ENCODE measurements at regions not wholly inside any gene's neighbourhood (a gene's known extent, or its start where the extent isn't known, plus 50 kb on each side); places are given as distances from the start of the nearest gene placed in this dataset.

DNA sequence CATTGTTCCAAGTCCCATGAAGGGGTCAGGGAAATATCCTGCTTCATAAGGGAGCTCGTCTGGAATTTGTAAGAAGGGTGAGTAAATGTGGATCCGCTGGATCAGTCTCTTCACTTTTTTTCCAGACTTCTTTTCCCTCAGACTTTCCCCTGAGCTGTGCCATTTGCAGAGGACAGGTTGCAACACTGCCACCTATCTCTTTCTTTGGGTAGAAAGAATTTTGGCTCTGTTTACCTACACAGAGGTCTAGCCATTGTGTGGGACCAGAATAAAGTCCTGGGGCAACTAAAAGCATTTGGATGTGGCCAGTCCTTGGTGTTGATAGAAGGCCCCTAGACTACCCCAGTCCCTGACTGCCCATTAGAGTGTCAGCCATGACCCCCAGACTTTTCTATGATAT is 1146.7 kb upstream of the PRMT6 start:
- Histone ChIP-seq H3K36me3 (ENCODE audit: control insufficient read depth, low read depth, low read length) (no peaks in the 10 kb centered on the region), H3K27ac (ENCODE audit: low read length) (no peak overlapping the region), H3K4me1 (ENCODE audit: control insufficient read depth, low read depth, low read length) (no peaks in the 10 kb centered on the region), H3K9me3 (ENCODE audit: control insufficient read depth, low read depth, low read length) (no peaks in the 10 kb centered on the region), H3K27me3 (ENCODE audit: control insufficient read depth, insufficient read depth, low read length) (no peaks in the 10 kb centered on the region), H3K9ac (ENCODE audit: low read length) (no peak overlapping the region), H3K4me3 (ENCODE audit: low read length) (no peak overlapping the region)

DNA sequence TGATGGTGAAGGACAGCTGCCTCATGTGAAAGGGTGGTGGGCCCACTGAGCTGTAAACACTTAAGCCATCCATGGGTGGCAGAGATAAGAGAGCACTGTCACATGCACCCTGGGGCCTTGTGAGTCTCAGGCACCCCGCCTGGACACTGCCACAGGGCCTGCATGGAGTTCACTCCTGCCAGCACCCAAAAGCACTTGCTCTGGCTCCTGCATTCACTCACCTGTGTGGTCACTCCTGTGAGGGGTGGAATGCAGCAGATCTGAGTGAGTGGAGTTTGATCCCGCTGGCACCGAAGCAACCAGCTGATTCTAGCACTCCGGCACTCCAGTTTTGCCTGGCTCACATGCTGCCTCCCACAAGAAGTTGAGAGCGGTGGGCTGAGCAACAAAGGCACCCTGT is 1142.1 kb upstream of the PRMT6 start:
- H3K4me3 ChIP-seq (ENCODE audit: low read length), result no peak overlapping the region

GRCh38 chr1:105934806-105935205 is 1121.7 kb upstream of the PRMT6 start:
- no peak overlapping the region for H3K9ac ChIP-seq (ENCODE audit: low read length)
- H3K36me3 ChIP-seq (ENCODE audit: control insufficient read depth, low read depth, low read length), result no peaks in the 10 kb centered on the region
- H3K4me1 ChIP-seq (ENCODE audit: control insufficient read depth, low read depth, low read length), result no peaks in the 10 kb centered on the region
- no peaks in the 10 kb centered on the region for H3K27me3 ChIP-seq (ENCODE audit: control insufficient read depth, insufficient read depth, low read length)
- H3K4me3 ChIP-seq (ENCODE audit: low read length), result no peak overlapping the region
- H3K9me3 ChIP-seq (ENCODE audit: control insufficient read depth, low read depth, low read length), result peaks cover 3% of the 10 kb centered on the region
- H3K27ac ChIP-seq (ENCODE audit: low read length), result no peak overlapping the region

More for the DNA sequence above, 1142.1 kb upstream of the PRMT6 start:
- H3K36me3 ChIP-seq (ENCODE audit: control insufficient read depth, low read depth, low read length), result no peaks in the 10 kb centered on the region
- H3K27ac ChIP-seq (ENCODE audit: low read length), result no peak overlapping the region
- H3K27me3 ChIP-seq (ENCODE audit: control insufficient read depth, insufficient read depth, low read length), result no peaks in the 10 kb centered on the region
- no peak overlapping the region for H3K9ac ChIP-seq (ENCODE audit: low read length)
- no peaks in the 10 kb centered on the region for H3K9me3 ChIP-seq (ENCODE audit: control insufficient read depth, low read depth, low read length)
- H3K4me1 ChIP-seq (ENCODE audit: control insufficient read depth, low read depth, low read length), result no peaks in the 10 kb centered on the region

- Histone ChIP-seq H3K4me1 (ENCODE audit: control insufficient read depth, low read depth, low read length) (no peaks in the 10 kb centered on the region), H3K4me3 (ENCODE audit: low read length) (no peak overlapping the region), H3K27me3 (ENCODE audit: control insufficient read depth, insufficient read depth, low read length) (no peaks in the 10 kb centered on the region), H3K9ac (ENCODE audit: low read length) (no peak overlapping the region), H3K9me3 (ENCODE audit: control insufficient read depth, low read depth, low read length) (no peaks in the 10 kb centered on the region), H3K27ac (ENCODE audit: low read length) (no peak overlapping the region), H3K36me3 (ENCODE audit: control insufficient read depth, low read depth, low read length) (no peaks in the 10 kb centered on the region)
These were observed 1091.6 kb upstream of the PRMT6 start for GRCh38 chr1:105964879-105965278.

DNA sequence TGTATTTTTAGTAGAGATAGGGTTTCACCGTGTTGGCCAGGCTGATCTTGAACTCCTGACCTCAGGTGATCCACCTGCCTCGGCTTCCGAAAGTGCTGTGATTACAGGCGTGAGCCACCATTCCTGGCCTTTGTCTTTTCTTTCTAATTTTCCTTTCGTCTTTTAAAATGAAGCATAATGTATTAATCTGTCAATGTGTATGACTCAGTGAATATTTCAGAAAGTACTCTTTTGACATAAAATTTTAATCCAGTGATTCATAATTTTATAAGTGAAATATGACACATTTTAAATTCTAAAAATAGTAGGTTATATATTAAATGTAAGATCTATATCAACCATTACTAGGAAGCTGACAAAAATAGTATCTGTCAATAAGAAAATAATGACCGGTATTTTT is 1059.0 kb upstream of the PRMT6 start:
- no peaks in the 10 kb centered on the region for H3K36me3 ChIP-seq (ENCODE audit: control insufficient read depth, low read depth, low read length)
- no peak overlapping the region for H3K4me3 ChIP-seq (ENCODE audit: low read length)
- no peak overlapping the region for H3K27ac ChIP-seq (ENCODE audit: low read length)
- no peak overlapping the region for H3K9ac ChIP-seq (ENCODE audit: low read length)
- H3K4me1 ChIP-seq (ENCODE audit: control insufficient read depth, low read depth, low read length), result no peaks in the 10 kb centered on the region
- H3K27me3 ChIP-seq (ENCODE audit: control insufficient read depth, insufficient read depth, low read length), result no peaks in the 10 kb centered on the region
- H3K9me3 ChIP-seq (ENCODE audit: control insufficient read depth, low read depth, low read length), result no peaks in the 10 kb centered on the region

GRCh38 chr1:106022312-106022902 is 1034.1 kb upstream of the PRMT6 start:
- Histone ChIP-seq H3K36me3 (ENCODE audit: control insufficient read depth, low read depth, low read length) (no peaks in the 10 kb centered on the region), H3K4me3 (ENCODE audit: low read length) (no peak overlapping the region), H3K4me1 (ENCODE audit: control insufficient read depth, low read depth, low read length) (no peaks in the 10 kb centered on the region), H3K27ac (ENCODE audit: low read length) (no peak overlapping the region), H3K9me3 (ENCODE audit: control insufficient read depth, low read depth, low read length) (no peaks in the 10 kb centered on the region), H3K9ac (ENCODE audit: low read length) (no peak overlapping the region), H3K27me3 (ENCODE audit: control insufficient read depth, insufficient read depth, low read length) (no peaks in the 10 kb centered on the region)

DNA sequence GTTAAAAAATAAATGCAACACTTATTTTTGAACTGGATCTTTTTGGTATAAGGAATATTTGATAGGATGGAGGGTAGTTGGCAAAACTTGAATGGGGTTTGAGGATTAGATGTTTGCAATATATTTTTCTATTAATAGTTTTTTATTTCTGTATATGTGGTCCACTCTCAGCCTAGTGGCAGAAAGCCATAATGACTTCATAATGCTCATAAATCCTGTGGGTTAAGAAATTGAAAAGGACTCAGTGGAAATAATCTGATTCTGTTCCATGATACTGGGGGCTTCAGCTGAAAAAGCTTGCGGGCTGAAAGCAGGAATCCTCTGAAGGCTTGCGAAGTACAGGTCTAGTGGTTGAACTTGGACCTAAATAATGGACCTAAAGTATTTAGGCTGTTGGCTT is 1028.6 kb upstream of the PRMT6 start:
- no peaks in the 10 kb centered on the region for H3K36me3 ChIP-seq (ENCODE audit: control insufficient read depth, low read depth, low read length)
- no peak overlapping the region for H3K27ac ChIP-seq (ENCODE audit: low read length)
- H3K4me1 ChIP-seq (ENCODE audit: control insufficient read depth, low read depth, low read length), result no peaks in the 10 kb centered on the region
- no peak overlapping the region for H3K4me3 ChIP-seq (ENCODE audit: low read length)
- H3K9me3 ChIP-seq (ENCODE audit: control insufficient read depth, low read depth, low read length), result no peaks in the 10 kb centered on the region
- H3K9ac ChIP-seq (ENCODE audit: low read length), result no peak overlapping the region
- no peaks in the 10 kb centered on the region for H3K27me3 ChIP-seq (ENCODE audit: control insufficient read depth, insufficient read depth, low read length)

DNA sequence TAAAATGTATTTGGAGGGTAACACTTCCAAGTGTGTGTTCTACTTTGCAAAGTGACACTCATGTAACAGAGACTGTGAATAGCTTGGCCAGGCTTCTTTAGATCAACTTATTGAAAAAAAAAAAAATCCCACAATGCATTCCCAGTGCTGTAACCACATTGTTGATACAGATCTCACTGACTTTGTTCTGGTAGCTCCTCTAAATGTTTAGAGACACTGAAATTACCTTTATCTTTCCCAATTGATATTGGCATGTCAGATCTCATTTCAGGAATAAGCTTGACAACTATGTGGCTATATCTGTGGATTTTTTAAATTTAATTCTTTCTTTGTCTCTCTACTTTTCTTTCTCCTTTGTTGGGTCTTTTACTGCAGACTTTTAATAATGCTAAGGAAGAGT is 1018.9 kb upstream of the PRMT6 start:
- Histone ChIP-seq H3K9me3 (ENCODE audit: control insufficient read depth, low read depth, low read length) (peaks cover 4% of the 10 kb centered on the region), H3K27ac (ENCODE audit: low read length) (no peak overlapping the region), H3K4me1 (ENCODE audit: control insufficient read depth, low read depth, low read length) (no peaks in the 10 kb centered on the region), H3K9ac (ENCODE audit: low read length) (no peak overlapping the region), H3K36me3 (ENCODE audit: control insufficient read depth, low read depth, low read length) (no peaks in the 10 kb centered on the region), H3K4me3 (ENCODE audit: low read length) (no peak overlapping the region), H3K27me3 (ENCODE audit: control insufficient read depth, insufficient read depth, low read length) (no peaks in the 10 kb centered on the region)

DNA sequence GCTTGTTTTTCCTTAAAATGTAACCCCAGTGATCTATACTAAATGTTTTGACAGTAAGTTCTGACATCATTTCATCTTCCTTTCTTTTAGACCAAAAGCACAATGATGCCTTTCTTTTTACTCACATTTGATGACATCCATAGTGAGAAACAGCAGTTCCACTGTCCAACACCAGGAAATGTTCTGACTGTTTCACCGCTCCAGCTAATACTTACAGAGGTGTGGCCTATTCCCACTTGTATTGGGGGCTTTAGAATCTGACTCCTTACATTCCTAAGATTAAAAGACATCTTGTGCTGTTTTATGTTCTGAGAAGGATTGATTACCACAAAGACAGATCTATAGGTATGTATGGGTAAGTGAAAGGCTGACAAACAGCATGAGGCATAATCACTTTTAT is 1018.2 kb upstream of the PRMT6 start:
- H3K9ac ChIP-seq (ENCODE audit: low read length), result no peak overlapping the region
- H3K4me1 ChIP-seq (ENCODE audit: control insufficient read depth, low read depth, low read length), result no peaks in the 10 kb centered on the region
- H3K4me3 ChIP-seq (ENCODE audit: low read length), result no peak overlapping the region
- H3K9me3 ChIP-seq (ENCODE audit: control insufficient read depth, low read depth, low read length), result peaks cover 4% of the 10 kb centered on the region
- H3K27me3 ChIP-seq (ENCODE audit: control insufficient read depth, insufficient read depth, low read length), result no peaks in the 10 kb centered on the region
- no peaks in the 10 kb centered on the region for H3K36me3 ChIP-seq (ENCODE audit: control insufficient read depth, low read depth, low read length)
- no peak overlapping the region for H3K27ac ChIP-seq (ENCODE audit: low read length)

DNA sequence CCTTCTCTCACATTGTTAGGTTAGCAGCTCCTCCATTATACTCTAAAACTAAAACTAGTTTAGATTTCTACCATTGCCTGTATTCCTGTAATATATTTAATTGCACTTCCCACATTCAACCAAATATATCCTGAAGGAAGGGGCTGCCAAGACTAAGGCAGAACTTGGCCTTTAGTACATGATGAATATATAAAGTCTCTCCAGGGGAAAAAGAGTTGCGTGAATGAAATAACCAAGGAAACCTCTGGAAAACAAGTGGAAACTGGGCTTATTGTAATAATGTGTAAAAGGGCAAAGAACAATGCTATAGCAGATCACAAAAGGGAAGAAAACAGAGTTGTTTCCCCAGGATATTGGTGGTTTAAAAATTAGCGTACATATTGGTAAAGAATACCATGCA is 1012.5 kb upstream of the PRMT6 start:
- Histone ChIP-seq H3K36me3 (ENCODE audit: control insufficient read depth, low read depth, low read length) (no peaks in the 10 kb centered on the region), H3K27me3 (ENCODE audit: control insufficient read depth, insufficient read depth, low read length) (no peaks in the 10 kb centered on the region), H3K9me3 (ENCODE audit: control insufficient read depth, low read depth, low read length) (peaks cover 4% of the 10 kb centered on the region), H3K27ac (ENCODE audit: low read length) (no peak overlapping the region), H3K9ac (ENCODE audit: low read length) (no peak overlapping the region), H3K4me1 (ENCODE audit: control insufficient read depth, low read depth, low read length) (no peaks in the 10 kb centered on the region), H3K4me3 (ENCODE audit: low read length) (no peak overlapping the region)

DNA sequence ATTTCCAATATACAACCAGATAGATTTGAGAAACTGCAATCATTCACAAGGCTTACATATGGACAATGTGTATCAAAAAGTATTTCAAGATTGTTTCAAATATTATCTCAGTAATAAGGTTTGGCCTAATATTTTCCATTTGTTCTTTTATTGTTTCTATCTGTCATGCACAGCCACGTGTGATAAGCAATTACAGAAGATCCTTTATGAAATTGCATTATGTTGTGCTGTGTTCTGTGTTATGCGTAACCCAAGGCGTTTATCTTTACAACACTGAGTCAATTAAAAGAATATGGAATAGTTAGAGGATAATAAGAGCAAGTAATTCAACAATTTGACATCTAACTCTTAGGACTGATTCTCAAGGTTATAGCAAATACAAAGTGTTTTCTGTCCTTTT is 1009.3 kb upstream of the PRMT6 start:
- no peak overlapping the region for H3K9ac ChIP-seq (ENCODE audit: low read length)
- H3K4me3 ChIP-seq (ENCODE audit: low read length), result no peak overlapping the region
- no peak overlapping the region for H3K27ac ChIP-seq (ENCODE audit: low read length)
- H3K9me3 ChIP-seq (ENCODE audit: control insufficient read depth, low read depth, low read length), result no peaks in the 10 kb centered on the region
- no peaks in the 10 kb centered on the region for H3K4me1 ChIP-seq (ENCODE audit: control insufficient read depth, low read depth, low read length)
- no peaks in the 10 kb centered on the region for H3K36me3 ChIP-seq (ENCODE audit: control insufficient read depth, low read depth, low read length)
- H3K27me3 ChIP-seq (ENCODE audit: control insufficient read depth, insufficient read depth, low read length), result no peaks in the 10 kb centered on the region

DNA sequence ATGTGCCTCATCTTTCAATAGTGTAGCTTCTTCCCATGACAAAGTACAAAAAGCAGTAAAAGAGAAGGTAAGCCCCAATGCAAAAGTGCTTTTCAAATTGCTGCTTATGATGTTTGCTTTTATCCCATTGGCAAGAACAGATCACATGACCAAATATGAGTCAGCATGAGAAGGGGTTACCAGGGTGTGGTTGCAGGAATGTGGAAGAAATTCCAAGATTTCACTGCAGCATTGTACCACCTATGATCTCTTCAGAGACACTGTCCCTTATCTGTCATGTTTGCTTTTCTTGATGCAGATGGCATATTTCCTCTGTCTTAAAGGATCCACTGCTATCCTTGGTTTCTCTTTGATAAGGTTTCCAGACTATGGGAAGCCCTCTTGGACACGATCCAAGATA is 1006.9 kb upstream of the PRMT6 start:
- H3K27ac ChIP-seq (ENCODE audit: low read length), result no peak overlapping the region
- no peaks in the 10 kb centered on the region for H3K9me3 ChIP-seq (ENCODE audit: control insufficient read depth, low read depth, low read length)
- H3K27me3 ChIP-seq (ENCODE audit: control insufficient read depth, insufficient read depth, low read length), result no peaks in the 10 kb centered on the region
- no peak overlapping the region for H3K9ac ChIP-seq (ENCODE audit: low read length)
- H3K4me1 ChIP-seq (ENCODE audit: control insufficient read depth, low read depth, low read length), result no peaks in the 10 kb centered on the region
- no peak overlapping the region for H3K4me3 ChIP-seq (ENCODE audit: low read length)
- no peaks in the 10 kb centered on the region for H3K36me3 ChIP-seq (ENCODE audit: control insufficient read depth, low read depth, low read length)

All from iPS-18a (cell line).